NCI-H1436 (cell line): ENCODE measurements at regions not wholly inside any gene's neighbourhood (a gene's known extent, or its start where the extent isn't known, plus 50 kb on each side); places are given as distances from the start of the nearest gene placed in this dataset.
"Not testable (repeated sequence)": the region's sequence is repeated elsewhere in the genome, so short reads cannot be mapped to it uniquely, and the experiment has no call there.

Source experiments
- DNase-seq: peaks from one replicate; lab custom pipeline; 2025; lab: John Stamatoyannopoulos, UW

GRCh38 chr5:152178350-152178699 lies 226.8 kb downstream of the NMUR2 start:
- DNase-seq = no peak

- DNase-seq = no peak
Measured at GRCh38 chr5:152177626-152178349, 227.3 kb downstream of the NMUR2 start.

GRCh38 chr5:152171888-152172287 lies 233.2 kb downstream of the NMUR2 start:
- DNase-seq = no peak

- no peak for DNase-seq
Measured at GRCh38 chr5:152170350-152170749, 234.7 kb downstream of the NMUR2 start.

- DNase-seq = no peak
Measured at GRCh38 chr5:152164860-152165259, 240.2 kb upstream of the GLRA1 start.

- DNase-seq = not testable (repeated sequence)
Measured at GRCh38 chr5:152159894-152160293, 235.2 kb upstream of the GLRA1 start.

GRCh38 chr5:152154452-152154851 lies 229.8 kb upstream of the GLRA1 start:
- not testable (repeated sequence) for DNase-seq

GRCh38 chr5:152151940-152152339 lies 227.3 kb upstream of the GLRA1 start:
- DNase-seq = no peak

- no peak for DNase-seq
Measured at GRCh38 chr5:152151113-152151512, 226.5 kb upstream of the GLRA1 start.

- no peak for DNase-seq
Measured at GRCh38 chr5:152147286-152147685, 222.6 kb upstream of the GLRA1 start.

- DNase-seq = no peak
Measured at GRCh38 chr5:152146566-152146965, 221.9 kb upstream of the GLRA1 start.

GRCh38 chr5:152144556-152144955 lies 219.9 kb upstream of the GLRA1 start:
- DNase-seq = no peak

- no peak for DNase-seq
Measured at GRCh38 chr5:152144030-152144429, 219.4 kb upstream of the GLRA1 start.

- peak; percentile 69 for DNase-seq
Measured at GRCh38 chr5:152142840-152143469, 218.3 kb upstream of the GLRA1 start.

- no peak for DNase-seq
Measured at GRCh38 chr5:152140347-152140746, 215.7 kb upstream of the GLRA1 start.

- DNase-seq = no peak
Measured at GRCh38 chr5:152137063-152137462, 212.4 kb upstream of the GLRA1 start.

- DNase-seq = no peak
Measured at GRCh38 chr5:152136321-152136720, 211.7 kb upstream of the GLRA1 start.

- DNase-seq = no peak
Measured at GRCh38 chr5:152135827-152136226, 211.2 kb upstream of the GLRA1 start.

- peak; percentile 3 for DNase-seq
Measured at GRCh38 chr5:152125661-152126205, 201.1 kb upstream of the GLRA1 start.

- DNase-seq = no peak
Measured at GRCh38 chr5:152124409-152125041, 199.9 kb upstream of the GLRA1 start.

GRCh38 chr5:152118676-152119470 lies 194.2 kb upstream of the GLRA1 start:
- no peak for DNase-seq

- no peak for DNase-seq
Measured at GRCh38 chr5:152116934-152117333, 192.3 kb upstream of the GLRA1 start.
